ENCODE measurements at regions not wholly inside any gene's neighbourhood (a gene's known extent, or its start where the extent isn't known, plus 50 kb on each side); places are given as distances from the start of the nearest gene placed in this dataset.

- TF ChIP-seq POLR2A (IDR thresholded peaks at IDR 0.05) (no peak), CTCF (IDR thresholded peaks at IDR 0.05) (no peak)
Observed at GRCh38 chr12:92022093-92022492, 123.6 kb downstream of the BTG1 start.
